NCI-H2196 treated with DMSO at 0.1 percent for 48 hours (cell line): ENCODE measurements at regions not wholly inside any gene's neighbourhood (a gene's known extent, or its start where the extent isn't known, plus 50 kb on each side); places are given as distances from the start of the nearest gene placed in this dataset.

Experiments
- DNase-seq: peaks from one replicate; lab custom pipeline; 2025; ENCODE audit not compliant: unreplicated experiment; lab: John Stamatoyannopoulos, UW

- DNase-seq = no peak
Observed at GRCh38 chr5:125575891-125576505, 829.6 kb upstream of the ZNF608 start.

GRCh38 chr5:125576822-125577221 lies 830.4 kb upstream of the ZNF608 start:
- no peak for DNase-seq

- no peak for DNase-seq
Observed at GRCh38 chr5:125578551-125578950, 832.1 kb upstream of the ZNF608 start.

GRCh38 chr5:125579182-125579581 lies 832.7 kb upstream of the ZNF608 start:
- DNase-seq = no peak

GRCh38 chr5:125581311-125581710 lies 834.9 kb upstream of the ZNF608 start:
- no peak for DNase-seq

- no peak for DNase-seq
Observed at GRCh38 chr5:125582352-125582751, 835.9 kb upstream of the ZNF608 start.

- DNase-seq = no peak
Observed at GRCh38 chr5:125583321-125584139, 837.1 kb upstream of the ZNF608 start.

- no peak for DNase-seq
Observed at GRCh38 chr5:125584140-125584520, 837.7 kb upstream of the ZNF608 start.

GRCh38 chr5:125587631-125588030 lies 835.6 kb upstream of the GRAMD2B start:
- DNase-seq = no peak

- DNase-seq = no peak
Observed at GRCh38 chr5:125592856-125593255, 830.4 kb upstream of the GRAMD2B start.

GRCh38 chr5:125595095-125595494 lies 828.1 kb upstream of the GRAMD2B start:
- DNase-seq = no peak

GRCh38 chr5:125595845-125596244 lies 827.4 kb upstream of the GRAMD2B start:
- no peak for DNase-seq

- DNase-seq = no peak
Observed at GRCh38 chr5:125597338-125597737, 825.9 kb upstream of the GRAMD2B start.

GRCh38 chr5:125600559-125600958 lies 822.6 kb upstream of the GRAMD2B start:
- DNase-seq = no peak

GRCh38 chr5:125602184-125602583 lies 821.0 kb upstream of the GRAMD2B start:
- DNase-seq = no peak

GRCh38 chr5:125603321-125603720 lies 819.9 kb upstream of the GRAMD2B start:
- no peak for DNase-seq

GRCh38 chr5:125604104-125604503 lies 819.1 kb upstream of the GRAMD2B start:
- no peak for DNase-seq

- no peak for DNase-seq
Observed at GRCh38 chr5:125607018-125607417, 816.2 kb upstream of the GRAMD2B start.

GRCh38 chr5:125609011-125609410 lies 814.2 kb upstream of the GRAMD2B start:
- DNase-seq = no peak

GRCh38 chr5:125610892-125611291 lies 812.3 kb upstream of the GRAMD2B start:
- no peak for DNase-seq

GRCh38 chr5:125611541-125611940 lies 811.7 kb upstream of the GRAMD2B start:
- DNase-seq = no peak

GRCh38 chr5:125612181-125612721 lies 811.0 kb upstream of the GRAMD2B start:
- DNase-seq = peak; percentile 63
